Stimulated activated CD8-positive, alpha-beta memory T cell treated with anti-CD3 and anti-CD28 coated beads, Interleukin-7, amount 100 ng/mL, for 48 hours (primary cell): ENCODE measurements at regions not wholly inside any gene's neighbourhood (a gene's known extent, or its start where the extent isn't known, plus 50 kb on each side); places are given as distances from the start of the nearest gene placed in this dataset.
"Not testable (repeated sequence)": the region's sequence is repeated elsewhere in the genome, so short reads cannot be mapped to it uniquely, and the experiment has no call there.

Experiments used
- DNase-seq, 2 donors: peaks; one replicate each; pipeline ENCODE4 v3.0.0-alpha.2; 2020; ENCODE audit warnings: low read depth in 1 of 2; ENCODE audit errors: extremely low read depth in 1 of 2

DNA sequence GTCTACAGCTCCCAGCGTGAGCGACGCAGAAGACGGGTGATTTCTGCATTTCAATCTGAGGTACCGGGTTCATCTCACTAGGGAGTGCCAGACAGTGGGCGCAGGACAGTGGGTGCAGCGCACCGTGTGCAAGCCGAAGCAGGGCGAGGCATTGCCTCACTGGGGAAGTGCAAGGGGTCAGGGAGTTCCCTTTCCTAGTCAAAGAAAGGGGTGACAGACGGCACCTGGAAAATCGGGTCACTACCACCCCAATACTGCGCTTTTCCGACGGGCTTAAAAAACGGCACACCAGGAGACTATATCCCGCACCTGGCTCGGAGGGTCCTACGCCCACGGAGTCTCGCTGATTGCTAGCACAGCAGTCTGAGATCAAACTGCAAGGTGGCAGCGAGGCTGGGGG is 95.6 kb downstream of the GPX5 start:
- not testable (repeated sequence) for DNase-seq

DNA sequence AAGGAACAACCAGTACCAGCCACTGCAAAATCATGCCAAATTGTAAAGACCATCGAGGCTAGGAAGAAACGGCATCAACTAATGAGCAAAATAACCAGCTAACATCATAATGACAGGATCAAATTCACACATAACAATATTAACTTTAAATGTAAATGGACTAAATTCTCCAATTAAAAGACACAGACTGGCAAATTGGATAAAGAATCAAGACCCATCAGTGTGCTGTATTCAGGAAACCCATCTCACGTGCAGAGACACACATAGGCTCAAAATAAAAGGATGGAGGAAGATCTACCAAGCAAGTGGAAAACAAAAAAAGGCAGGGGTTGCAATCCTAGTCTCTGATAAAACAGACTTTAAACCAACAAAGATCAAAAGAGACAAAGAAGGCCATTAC is 97.6 kb downstream of the GPX5 start:
- DNase-seq: not testable (repeated sequence)

DNA sequence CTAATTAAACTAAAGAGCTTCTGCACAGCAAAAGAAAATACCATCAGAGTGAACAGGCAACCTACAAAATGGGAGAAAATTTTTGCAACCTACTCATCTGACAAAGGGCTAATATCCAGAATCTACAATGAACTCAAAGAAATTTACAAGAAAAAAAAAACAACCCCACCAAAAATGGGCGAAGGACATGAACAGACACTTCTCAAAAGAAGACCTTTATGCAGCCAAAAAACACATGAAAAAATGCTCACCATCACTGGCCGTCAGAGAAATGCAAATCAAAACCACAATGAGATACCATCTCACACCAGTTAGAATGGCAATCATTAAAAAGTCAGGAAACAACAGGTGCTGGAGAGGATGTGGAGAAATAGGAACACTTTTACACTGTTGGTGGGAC is 100.7 kb downstream of the GPX5 start:
- not testable (repeated sequence) for DNase-seq

DNA sequence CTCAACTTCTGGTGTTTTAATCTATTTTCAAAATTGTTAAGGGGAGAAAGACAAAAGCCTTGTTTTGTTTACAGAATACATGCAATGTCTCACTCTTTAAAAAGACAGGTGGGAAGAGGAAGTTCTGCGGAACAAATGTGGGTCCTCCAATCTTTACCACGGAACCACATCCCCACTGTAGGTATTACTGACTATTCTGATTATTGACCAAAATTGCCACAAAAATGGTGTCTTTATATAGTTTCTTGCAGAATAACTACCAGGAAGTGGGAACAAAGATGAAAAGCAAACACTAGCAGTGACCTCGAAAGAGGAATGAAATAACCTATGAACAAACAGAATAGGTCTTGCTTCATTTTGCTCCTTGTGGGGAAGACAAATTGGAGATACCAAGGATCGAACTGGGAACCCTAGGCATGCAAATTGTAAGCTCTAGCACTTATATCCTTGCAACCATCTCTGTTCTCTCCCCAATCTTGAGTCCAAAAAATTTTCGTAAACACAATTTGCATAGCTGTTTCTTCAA is 106.7 kb downstream of the GPX5 start:
- DNase-seq: no peak

DNA sequence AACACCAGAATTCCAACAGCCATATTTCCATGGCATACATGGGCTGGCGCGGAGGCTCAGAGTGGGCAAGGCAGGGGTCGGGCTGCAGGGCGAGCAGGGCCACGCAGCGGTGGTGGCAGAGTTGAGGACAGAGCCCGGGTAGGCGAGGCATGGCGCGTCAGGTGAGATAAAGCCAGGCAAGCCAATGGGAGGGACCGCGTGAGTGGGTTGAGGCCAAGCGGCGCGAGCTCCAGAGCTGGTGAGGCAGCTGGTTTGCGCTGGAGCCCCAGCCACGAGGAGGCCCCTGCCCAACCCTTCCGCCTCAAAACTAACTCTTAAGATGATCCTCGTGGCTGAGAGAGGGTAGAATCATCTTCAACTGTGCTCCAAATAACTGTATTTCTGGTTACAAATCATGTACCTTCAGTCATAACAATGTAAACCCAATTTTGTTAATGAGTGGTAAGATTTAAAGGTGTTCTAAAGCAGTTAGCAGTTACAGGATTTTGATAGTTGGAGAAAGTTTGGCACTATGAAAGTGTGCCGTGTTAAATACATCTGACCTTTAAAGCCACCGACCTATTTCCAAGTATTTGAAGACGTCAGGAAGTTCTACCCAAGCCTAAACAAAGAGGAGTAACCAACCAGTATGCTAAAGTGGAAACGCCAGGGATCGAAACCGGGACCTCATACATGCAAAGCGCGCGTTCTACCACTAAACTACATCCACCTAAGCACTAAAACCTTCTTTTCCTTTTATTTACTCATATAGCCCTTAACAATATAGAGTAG is 107.9 kb downstream of the GPX5 start:
- DNase-seq: no peak

DNA sequence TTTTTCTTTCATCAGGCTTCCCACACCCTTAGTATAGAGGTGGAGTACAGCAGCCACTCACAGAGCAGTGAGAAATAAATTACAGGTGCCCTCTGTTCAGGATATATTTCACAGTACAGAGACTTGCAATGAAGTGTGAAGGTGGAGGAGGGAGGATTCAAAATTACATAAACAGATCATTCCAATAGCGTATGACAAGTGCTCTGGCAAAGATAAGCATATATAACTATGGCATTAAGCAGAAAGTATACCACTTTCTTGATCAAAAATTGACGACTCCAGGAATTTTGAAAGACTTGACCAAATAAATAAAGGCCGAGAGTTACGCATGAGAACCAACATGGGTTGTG is 108.7 kb downstream of the GPX5 start:
- no peak for DNase-seq

DNA sequence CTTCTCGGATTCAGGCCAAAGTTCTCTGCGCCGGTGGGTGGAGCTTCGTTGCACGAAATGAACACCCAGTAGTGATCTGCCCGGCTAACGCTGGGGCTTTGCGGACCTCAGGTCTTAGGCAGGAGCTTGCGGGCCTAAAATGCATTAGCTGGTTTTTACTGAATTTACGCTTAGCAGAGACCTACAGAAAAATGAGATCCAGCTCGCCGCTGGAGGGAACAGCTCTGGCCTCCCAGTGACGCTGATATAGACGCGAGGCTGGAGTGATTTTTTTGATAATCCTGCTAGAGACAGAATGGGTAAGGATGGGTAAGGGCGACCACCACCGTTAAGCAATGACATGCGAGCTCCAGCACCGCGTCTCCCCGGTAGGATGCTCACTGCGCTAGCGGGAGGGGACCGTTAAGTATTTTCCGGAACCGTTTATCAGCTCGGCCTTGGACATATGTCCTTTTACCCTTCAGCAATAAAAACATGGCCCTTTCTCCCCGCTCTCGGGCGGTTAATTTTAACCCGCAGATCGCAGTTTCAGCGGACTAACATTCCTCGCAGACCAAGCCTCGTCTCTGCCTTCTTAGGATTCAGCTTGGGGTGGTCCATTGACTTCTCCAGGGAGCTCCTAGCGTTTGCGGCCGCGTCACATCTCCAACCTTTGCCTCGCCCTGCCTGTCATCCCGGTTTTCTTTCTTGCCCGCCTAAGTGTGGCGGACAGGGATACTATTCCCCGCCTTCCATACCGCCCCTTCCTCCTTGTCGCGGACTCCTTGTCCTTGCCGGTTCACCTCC is 109.3 kb downstream of the GPX5 start:
- no peak for DNase-seq

DNA sequence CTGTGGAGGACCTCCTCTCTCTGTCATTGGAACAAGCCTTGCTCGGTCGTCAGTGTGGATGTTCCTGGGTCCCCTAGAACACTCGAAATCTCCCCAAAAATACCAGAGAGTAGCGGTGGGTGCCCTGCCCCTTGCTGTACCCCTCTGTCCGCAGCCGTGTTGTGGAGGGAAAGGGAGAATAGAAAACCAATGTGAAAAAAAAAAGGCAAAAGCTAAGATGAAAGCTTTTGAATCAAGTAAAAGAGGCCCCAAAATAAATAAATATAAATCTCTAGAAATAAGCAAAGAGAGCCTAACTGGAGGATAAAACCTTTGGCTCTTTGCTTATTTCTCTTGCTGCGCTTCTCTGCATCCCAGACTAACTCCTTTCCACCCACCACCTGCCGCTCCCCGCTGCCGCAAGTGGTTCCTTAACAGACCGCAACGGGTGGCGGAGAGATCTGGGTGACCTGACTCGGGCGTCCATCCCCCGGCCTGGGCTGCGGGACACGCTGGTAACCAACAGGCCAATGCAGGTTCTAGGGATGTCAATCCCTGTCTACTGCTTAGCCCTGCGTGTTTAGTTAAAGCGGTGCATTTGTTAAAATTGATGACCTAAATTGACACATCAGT is 110.0 kb downstream of the GPX5 start:
- no peak for DNase-seq

DNA sequence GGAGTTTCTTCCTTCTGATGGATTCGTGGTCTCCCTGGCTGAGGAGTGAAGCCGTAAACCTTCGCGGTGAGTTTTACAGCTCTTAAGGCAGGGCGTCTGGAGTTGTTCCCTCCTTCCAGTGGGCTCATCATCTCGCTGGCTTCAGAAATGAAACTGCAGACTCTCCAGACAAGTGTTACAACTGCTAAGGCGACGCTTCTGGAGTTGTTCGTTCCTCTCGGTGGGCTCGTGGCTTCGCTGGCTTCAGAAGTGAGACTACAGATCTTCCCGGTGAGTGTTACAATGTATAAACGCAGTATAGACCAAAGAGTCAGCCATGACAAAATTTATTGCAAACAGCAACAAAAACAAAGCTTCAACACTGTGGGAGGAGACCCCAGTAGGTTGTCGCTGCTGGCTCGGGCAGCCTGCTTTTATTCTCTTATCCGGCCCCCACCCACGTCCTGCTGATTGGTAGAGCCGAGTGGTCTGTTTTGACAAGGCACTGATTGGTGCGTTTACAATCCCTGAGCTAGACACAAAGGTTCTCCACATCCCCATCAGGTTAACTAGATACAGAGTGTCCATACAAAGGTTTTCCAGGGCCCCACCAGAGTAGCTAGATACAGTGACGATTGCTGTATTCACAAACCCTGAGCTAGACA is 113.2 kb downstream of the GPX5 start:
- DNase-seq: no peak

DNA sequence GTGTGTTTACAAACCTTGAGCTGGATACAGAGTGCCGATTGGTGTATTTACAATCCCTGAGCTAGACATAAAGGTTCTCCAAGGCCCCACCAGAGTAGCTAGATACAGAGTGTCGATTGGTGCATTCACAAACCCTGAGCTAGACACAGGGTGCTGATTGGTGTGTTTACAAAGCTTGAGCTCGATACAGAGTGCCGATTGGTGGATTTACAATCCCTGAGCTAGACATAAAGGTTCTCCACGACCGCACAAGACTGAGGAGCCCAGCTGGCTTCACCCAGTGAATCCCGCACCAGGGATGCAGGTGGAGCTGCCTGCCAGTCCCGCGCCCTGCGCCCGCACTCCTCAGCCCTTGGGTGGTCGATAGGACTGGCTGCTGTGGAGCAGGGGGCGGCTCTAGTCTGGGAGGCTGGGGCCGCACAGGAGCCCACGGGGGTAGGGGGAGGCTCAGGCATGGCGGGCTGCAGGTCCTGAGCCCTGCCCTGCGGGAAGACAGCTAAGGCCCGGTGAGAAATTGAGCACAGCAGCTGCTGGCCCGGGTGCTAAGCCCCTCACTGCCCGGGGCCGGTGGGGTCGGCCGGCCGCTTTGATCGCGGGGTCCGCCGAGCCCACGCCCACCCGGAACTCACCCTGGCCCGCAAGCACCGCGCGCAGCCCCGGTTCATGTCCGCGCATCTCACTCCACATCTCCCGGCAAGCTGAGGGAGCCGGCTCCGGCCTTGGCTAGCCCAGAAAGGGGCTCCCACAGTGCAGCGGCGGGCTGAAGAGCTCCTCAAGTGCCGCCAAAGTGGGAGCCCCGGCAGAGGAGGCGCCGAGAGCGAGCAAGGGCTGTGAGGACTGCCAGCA is 114.0 kb downstream of the GPX5 start:
- not testable (repeated sequence) for DNase-seq

DNA sequence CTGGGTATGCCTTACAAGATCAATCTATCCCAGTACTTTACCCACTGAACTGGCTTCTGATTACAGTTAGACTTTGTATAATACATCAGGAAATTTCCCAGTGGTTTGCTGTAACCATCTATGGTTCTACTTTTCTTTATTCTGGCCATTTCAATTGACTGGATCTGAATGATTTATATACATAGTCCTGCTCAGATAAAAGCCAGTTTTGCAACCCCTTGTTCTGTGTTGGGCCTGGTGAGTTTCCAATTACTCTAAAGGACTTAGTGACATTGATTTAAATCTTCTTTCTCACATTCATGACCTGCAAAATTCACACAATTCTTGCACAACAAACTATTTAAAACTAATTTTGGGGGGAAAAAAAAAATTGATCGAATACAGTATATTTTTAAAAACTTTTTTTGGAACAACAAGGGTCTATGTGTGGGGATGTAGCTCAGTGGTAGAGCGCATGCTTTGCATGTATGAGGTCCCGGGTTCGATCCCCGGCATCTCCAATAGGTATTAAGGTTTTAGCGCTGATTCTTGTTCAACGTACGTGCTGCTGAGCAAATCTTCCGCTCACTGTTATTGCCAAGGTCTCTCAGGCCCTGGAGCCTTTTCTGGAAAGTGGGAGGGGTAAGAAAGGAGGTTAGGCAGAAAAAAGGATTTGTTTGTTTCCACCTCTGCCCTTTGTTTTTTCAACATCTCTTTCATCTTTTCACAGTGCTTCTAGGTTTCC is 117.5 kb downstream of the GPX5 start:
- peak in 1 of 2 donors; percentile 36 for DNase-seq

DNA sequence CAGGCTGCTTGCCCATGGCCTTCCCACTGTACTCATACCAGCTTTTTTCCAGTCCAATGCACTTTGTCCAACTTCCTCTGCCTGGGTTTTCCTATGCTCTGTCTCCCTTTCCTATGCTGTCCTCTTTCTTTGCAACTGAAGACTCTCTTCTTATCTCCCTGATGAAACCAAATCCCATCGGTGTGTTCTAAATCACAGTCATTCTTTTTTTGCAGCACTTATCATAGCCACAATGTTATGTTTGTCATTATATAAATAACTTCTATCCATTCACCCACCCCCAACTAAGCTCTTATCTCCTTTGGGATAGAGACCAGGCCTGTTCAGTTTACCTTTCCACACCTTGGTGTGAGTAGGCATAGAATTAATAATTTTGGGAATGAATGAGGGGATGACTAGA is 121.0 kb downstream of the GPX5 start:
- no peak for DNase-seq

DNA sequence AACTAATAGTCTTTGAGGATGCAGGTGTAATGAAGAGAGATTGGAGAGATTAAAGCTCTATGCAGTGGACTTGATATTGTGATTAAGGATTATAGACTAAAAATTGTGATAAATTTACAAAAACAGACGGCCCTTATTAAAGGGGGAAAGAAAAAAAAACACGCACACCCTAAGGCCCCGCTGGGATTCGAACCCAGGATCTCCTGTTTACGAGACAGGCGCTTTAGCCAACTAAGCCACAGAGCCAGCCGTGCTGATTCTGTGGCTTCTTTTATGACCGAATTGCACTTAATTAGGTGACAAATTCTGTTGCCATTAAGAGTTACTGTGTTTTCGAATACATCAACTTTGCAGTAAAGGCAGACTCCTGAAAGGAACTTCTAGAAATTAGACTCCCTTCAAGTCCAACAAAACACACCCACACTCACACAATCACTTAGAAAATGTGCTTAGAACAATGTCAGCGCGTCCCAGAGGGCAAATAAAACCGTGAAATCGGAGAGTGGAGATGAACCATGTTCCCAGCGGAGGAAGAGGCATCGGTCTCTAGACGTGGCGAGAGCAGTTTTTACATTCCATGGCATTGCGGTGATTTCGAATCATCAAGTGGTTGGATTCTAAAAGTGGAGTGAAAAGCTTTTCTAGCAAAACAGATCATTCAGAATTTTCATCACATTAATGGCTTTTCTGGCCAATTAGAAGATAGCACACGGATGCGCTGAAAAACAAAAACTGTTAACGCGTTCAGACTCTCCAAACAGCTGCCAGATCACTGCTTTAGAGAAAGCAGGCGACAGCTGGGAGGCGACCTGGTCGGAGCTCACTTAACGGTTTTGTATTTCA is 122.6 kb downstream of the GPX5 start:
- DNase-seq: peak; percentile 36 to 53

DNA sequence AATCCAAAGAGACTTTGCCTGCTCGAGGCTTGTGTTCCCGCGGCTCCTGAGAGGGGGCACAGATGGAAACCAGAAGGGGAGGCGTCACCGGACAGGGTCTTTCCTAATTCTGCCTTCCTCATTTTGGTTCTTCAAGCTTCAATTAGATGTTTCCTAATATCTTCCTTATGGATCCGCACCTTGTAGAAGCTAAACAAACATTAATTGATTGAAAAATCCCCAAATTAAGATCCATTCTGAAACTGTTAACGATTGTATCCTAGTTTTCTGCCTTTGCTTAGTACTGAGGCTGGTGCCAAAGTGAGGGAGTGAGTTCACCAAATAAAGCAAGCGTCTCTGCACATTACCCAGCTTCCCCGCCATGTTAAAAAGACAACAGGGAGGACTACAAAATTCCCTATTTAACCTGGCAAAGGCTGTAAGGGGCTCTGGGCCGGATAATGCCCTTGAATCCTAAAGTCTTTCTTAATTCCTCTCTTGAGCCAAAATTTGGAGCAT is 123.2 kb downstream of the GPX5 start:
- no peak for DNase-seq

DNA sequence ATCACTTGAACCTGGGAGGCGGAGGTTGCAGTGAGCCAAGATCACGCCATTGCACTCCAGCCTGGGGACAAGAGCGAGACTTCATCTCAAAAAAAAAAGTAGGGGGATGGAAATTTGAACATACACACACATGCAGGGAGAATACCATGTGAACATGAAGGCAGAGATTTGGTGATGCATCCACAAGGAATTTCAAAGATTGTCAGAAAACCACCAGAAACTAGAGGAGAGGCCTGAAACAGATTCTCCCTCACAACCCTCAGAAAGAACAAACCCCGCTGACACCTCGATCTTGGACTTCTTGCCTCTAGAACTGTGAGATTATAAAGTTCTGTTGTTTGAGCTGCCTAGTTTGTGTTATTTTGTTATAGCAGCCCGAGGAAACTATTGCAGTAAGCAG is 125.5 kb downstream of the GPX5 start:
- no peak for DNase-seq

DNA sequence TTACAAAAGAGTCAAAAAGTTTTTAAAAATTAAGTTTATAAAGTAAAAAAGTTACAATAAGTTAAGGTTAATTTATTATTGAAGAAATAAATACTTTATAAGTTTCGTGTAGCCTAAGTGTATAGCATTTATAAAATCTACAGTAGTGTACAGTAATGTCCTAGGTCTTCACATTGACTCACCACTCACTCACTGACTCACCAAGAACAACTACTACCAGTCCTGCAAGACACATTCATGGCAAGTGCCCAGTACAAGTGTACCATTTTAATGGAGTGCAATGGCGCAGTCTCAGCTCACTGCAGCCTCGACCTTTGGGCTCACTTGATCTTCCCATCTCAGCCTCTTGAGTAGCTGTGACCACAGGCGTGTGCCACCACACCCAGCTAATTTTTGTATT is 128.2 kb downstream of the GPX5 start:
- no peak for DNase-seq

DNA sequence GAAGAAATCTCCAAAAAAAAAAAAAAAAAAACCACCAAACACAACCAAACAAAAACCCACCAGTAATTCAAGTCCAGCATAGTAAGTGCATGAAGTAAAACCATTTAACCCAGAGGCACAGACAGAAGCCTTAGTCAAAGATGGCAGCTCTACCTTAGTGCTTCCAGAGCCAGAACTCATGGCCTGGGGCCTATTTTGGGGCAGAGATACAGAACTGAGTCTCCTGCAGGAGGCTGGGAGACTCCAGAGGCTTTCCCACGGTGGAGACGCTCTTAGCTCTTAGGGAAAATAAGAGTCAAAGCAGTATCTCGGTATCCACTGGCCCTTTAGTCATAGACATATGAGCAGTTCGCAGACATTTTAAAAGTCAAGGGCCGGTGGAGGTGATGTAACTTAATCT is 129.5 kb downstream of the GPX5 start:
- no peak for DNase-seq

DNA sequence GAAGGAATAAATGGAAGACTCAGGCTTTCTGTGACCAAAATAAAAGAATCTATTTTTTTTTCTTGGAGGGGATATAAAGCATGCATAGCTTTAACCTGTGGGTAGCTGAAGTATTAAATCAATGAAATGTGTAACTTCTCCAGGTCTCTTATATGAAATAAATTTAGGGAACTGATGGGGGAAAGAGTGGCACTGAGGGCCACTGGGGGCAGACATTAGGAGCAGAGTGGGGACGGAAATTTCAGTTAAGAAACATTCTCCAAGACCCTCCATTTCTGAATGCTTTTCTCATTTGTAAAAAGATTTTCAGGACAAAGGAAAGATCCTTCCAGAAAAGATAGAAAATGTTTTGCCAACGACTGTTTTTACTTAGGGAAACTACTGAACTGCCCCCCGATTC is 131.0 kb downstream of the GPX5 start:
- no peak for DNase-seq

DNA sequence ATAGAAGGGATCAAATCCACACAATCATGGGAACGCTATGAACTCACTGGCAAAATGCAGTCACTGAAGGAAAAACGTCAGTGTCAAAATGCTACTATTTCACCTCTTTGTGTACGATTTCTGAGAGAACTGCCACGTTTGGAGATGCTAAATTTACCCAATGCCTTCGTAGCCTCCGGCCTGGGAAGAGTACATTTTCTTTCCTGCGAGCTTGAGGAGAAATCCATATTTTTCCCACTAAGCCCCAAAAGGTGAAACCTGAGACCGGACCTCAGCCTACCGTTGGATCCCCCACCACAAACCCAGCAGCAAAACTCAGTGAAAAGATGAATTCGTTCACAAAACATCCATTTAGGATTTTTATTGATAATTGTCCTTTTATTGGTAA is 131.7 kb downstream of the GPX5 start:
- DNase-seq: no peak
